A549 (cell line): ENCODE measurements at regions not wholly inside any gene's neighbourhood (a gene's known extent, or its start where the extent isn't known, plus 50 kb on each side); places are given as distances from the start of the nearest gene placed in this dataset.

Experiments
- CHD2 ChIP-seq: fragments of 150-350 bp; IDR thresholded peaks from 2 replicates; pipeline ENCODE4 v1.6.1; 2014; ENCODE audit warnings: low read length; ENCODE audit not compliant: partially characterized antibody
- JUN ChIP-seq, 2 experiments: fragments of >200 bp; sonication (Bioruptor Twin); formaldehyde crosslinking; IDR thresholded peaks; 2 replicates in 1 of 2; 3 replicates in 1 of 2; pipeline ENCODE4 v1.6.1; 2016 to 2017
- KDM1A ChIP-seq: fragments of 200-600 bp; sonication (generic); IDR thresholded peaks from 2 replicates; pipeline ENCODE4 v1.6.1; 2016; ENCODE audit warnings: low read depth, mild to moderate bottlenecking
- RAD21 ChIP-seq, 2 experiments: fragments of >200 bp in 1 of 2; sonication (Bioruptor Twin) in 1 of 2; formaldehyde crosslinking in 1 of 2; IDR thresholded peaks in 1 of 2; conservative IDR thresholded peaks in 1 of 2; 2 replicates in 1 of 2; 3 replicates in 1 of 2; pipeline ENCODE4 v1.6.1; 2012 to 2018; ENCODE audit warnings: inconsistent platforms in 1 of 2
- TF ChIP-seq, protein P1 (sequence below): fragments of >200 bp; sonication (Bioruptor Twin); formaldehyde crosslinking; IDR thresholded peaks from 3 replicates; pipeline ENCODE4 v1.5.1; 2016
- TF ChIP-seq, protein P2 (sequence below): fragments of 450-650 bp; IDR thresholded peaks from 2 replicates; pipeline ENCODE4 v1.6.1; 2014; ENCODE audit warnings: antibody characterized with exemption
- TF ChIP-seq, protein P3 (sequence below): fragments of 200-600 bp; sonication (generic); IDR thresholded peaks from 2 replicates; pipeline ENCODE4 v1.6.1; 2016; ENCODE audit warnings: antibody characterized with exemption, mild to moderate bottlenecking, moderate library complexity

DNA sequence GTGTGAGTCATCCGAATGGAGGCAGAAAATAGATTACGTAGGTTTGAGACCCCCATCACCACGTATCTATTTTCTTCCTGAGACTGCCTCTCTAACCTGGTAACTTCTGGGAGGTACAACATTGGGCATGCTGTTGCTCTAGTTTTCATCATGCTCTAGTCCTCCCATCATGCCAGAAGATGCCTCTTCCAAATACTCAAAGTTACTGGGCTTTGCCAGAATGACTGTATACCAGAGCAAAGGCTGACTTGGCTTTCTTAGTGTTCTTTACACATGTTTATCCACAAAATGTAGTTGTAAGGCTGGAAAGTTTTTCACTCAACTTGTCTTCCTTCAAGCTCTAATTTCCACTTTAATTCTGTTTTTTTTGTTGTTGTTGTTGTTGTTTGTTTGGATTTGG is 370.5 kb downstream of the MDFIC start:
- TF ChIP-seq, protein P1, sequence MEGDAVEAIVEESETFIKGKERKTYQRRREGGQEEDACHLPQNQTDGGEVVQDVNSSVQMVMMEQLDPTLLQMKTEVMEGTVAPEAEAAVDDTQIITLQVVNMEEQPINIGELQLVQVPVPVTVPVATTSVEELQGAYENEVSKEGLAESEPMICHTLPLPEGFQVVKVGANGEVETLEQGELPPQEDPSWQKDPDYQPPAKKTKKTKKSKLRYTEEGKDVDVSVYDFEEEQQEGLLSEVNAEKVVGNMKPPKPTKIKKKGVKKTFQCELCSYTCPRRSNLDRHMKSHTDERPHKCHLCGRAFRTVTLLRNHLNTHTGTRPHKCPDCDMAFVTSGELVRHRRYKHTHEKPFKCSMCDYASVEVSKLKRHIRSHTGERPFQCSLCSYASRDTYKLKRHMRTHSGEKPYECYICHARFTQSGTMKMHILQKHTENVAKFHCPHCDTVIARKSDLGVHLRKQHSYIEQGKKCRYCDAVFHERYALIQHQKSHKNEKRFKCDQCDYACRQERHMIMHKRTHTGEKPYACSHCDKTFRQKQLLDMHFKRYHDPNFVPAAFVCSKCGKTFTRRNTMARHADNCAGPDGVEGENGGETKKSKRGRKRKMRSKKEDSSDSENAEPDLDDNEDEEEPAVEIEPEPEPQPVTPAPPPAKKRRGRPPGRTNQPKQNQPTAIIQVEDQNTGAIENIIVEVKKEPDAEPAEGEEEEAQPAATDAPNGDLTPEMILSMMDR = no peak
- TF ChIP-seq RAD21 (conservative IDR thresholded peaks at IDR 0.05 in 1 of 2, IDR thresholded peaks at IDR 0.05 in 1 of 2) = no peak
- TF ChIP-seq, protein P2, sequence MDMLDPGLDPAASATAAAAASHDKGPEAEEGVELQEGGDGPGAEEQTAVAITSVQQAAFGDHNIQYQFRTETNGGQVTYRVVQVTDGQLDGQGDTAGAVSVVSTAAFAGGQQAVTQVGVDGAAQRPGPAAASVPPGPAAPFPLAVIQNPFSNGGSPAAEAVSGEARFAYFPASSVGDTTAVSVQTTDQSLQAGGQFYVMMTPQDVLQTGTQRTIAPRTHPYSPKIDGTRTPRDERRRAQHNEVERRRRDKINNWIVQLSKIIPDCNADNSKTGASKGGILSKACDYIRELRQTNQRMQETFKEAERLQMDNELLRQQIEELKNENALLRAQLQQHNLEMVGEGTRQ = no peak
- no peak for TF ChIP-seq KDM1A
- TF ChIP-seq JUN (IDR thresholded peaks at IDR 0.05) = no peak
- TF ChIP-seq, protein P3, sequence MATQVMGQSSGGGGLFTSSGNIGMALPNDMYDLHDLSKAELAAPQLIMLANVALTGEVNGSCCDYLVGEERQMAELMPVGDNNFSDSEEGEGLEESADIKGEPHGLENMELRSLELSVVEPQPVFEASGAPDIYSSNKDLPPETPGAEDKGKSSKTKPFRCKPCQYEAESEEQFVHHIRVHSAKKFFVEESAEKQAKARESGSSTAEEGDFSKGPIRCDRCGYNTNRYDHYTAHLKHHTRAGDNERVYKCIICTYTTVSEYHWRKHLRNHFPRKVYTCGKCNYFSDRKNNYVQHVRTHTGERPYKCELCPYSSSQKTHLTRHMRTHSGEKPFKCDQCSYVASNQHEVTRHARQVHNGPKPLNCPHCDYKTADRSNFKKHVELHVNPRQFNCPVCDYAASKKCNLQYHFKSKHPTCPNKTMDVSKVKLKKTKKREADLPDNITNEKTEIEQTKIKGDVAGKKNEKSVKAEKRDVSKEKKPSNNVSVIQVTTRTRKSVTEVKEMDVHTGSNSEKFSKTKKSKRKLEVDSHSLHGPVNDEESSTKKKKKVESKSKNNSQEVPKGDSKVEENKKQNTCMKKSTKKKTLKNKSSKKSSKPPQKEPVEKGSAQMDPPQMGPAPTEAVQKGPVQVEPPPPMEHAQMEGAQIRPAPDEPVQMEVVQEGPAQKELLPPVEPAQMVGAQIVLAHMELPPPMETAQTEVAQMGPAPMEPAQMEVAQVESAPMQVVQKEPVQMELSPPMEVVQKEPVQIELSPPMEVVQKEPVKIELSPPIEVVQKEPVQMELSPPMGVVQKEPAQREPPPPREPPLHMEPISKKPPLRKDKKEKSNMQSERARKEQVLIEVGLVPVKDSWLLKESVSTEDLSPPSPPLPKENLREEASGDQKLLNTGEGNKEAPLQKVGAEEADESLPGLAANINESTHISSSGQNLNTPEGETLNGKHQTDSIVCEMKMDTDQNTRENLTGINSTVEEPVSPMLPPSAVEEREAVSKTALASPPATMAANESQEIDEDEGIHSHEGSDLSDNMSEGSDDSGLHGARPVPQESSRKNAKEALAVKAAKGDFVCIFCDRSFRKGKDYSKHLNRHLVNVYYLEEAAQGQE = no peak
- TF ChIP-seq CHD2 = no peak
